Hematopoietic multipotent progenitor cell treated with erythropoietin and hydrocortisone succinate and interleukin-3 and kit ligand, for 17 days (in vitro differentiated cells): ENCODE measurements at regions not wholly inside any gene's neighbourhood (a gene's known extent, or its start where the extent isn't known, plus 50 kb on each side); places are given as distances from the start of the nearest gene placed in this dataset.
"Not testable (repeated sequence)": the region's sequence is repeated elsewhere in the genome, so short reads cannot be mapped to it uniquely, and the experiment has no call there.

Source experiments
- DNase-seq: peaks from one replicate; pipeline ENCODE4 v3.0.0-alpha.2; 2015; ENCODE audit warnings: low spot score

DNA sequence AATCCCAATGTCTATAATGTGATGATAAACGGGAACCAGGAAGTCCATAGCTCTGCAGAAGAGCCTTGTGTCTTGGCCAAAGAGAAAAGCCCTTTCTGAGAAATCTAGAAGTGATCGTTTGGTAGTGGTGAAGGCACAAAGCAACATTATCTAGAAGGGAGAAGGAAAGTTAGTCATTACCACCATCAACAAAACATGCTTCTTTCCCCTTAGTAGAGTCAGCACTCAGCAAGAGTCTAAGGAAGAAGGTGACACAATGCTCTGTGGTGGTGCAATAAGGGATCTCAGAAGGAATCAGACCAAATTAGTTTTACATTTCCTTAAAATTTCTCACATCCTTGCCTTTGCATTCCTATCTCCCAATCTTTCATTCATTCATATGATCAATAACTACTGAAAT, 134.4 kb upstream of the PRDX6 start:
- no peak for DNase-seq

DNA sequence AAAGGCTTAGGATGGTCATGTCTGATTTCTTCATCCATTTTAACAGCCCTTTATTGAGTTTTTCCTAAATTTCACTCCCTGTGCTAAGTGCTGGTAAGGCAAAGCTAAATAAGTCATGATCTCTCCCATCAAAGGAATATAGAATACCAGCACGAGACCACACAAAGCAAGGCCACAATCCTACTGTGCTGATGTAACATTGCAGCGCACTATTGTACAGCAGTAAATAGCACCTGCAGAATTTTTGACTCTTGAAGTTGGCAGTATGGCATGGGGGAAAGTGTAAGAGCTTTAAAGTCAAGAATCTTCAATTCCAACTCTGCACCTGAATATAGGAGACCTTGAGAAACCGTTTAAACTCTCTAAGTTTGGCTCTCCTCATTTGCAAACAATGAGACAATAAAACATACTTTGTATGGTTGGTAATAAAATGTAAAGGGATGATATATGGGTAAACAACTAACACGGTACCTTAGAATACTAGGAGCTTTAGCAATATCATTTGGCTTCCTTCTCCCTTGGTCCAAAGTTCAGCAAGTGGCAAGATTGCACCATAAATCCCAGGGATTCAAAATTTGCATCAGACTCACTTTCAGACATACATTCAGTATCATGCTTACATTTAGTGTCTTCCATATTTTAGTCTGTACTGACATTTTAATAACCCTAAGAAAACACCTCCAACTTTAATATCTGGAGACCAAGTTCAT, 132.9 kb upstream of the PRDX6 start:
- DNase-seq, result no peak

DNA sequence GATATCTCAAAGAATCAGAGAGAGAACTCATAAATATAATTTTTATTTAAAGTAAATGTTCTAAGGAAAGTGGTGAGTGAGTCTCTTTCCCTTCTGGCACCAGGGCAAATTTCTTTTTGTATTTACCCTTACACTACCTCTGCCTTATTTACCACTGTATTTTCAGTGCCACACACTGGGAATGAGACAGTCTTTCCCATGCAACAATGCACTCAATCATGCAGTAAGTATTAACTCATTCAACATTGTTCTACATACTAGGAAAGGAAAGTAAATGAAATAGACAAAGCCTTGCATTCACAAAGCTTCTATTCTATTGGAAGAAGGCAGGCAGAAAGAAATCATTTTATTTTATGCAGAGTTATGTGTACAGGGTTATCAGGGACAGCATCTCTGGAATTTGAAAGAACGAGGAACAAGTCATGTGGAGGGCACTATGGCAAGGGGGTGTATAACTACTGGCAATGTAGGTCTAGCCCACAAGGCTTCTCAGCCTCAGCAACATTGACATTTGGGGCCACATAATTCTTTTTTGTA, 129.8 kb upstream of the PRDX6 start:
- DNase-seq, result no peak

DNA sequence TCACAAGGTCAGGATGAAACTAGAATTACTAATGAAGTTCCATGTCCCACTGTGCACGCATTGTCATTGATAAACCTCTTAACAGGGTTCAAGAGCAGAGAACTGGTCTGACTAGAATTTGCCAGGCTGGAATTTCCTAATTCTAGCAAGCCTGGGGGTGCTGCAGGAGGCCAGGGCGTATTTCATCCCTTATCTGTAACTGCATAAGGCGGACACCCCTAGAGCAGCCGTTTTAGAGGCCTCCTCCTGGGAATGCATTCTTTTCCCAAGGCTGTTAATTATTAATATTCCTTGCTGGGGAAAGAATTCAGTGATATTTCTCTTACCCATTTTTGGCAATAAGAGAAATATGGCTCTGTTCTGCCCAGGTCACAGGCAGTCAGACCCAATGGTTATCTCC, 124.5 kb upstream of the PRDX6 start:
- DNase-seq, result not testable (repeated sequence)

DNA sequence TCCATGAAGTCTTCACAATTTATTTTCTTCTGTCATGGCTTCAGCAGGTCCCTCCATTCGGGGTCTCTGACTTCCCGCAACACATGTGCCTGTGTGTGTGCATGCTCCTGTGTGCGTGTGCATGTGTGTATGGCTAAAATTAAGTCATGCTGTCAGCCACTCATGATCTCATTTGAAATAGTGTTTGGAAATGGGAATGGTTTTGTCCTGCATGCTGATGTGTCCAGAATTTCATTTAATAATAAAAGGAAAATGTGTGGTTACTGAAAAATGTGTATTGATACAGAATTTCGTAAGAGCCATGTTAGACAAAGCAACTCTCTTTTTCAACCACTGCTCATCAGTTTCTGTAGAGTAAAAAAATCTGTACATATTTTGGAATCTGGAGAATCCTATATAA, 123.8 kb upstream of the PRDX6 start:
- no peak for DNase-seq

DNA sequence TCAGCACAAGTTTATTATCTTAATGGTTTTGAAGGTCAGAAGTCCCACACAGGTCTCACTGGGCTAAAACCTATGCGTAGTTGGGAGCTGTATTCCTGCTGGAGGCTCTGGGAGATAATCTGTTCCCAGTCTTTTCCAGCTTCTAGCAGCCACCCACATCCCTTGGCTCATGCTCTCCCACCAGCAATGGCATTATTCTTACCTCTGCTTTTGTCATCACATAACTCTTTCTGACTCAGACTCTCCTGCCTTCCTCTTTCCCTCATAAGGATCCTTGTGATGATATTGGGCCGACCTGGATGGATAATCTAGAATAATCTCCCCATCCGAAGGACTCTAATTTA, 122.2 kb upstream of the PRDX6 start:
- no peak for DNase-seq

DNA sequence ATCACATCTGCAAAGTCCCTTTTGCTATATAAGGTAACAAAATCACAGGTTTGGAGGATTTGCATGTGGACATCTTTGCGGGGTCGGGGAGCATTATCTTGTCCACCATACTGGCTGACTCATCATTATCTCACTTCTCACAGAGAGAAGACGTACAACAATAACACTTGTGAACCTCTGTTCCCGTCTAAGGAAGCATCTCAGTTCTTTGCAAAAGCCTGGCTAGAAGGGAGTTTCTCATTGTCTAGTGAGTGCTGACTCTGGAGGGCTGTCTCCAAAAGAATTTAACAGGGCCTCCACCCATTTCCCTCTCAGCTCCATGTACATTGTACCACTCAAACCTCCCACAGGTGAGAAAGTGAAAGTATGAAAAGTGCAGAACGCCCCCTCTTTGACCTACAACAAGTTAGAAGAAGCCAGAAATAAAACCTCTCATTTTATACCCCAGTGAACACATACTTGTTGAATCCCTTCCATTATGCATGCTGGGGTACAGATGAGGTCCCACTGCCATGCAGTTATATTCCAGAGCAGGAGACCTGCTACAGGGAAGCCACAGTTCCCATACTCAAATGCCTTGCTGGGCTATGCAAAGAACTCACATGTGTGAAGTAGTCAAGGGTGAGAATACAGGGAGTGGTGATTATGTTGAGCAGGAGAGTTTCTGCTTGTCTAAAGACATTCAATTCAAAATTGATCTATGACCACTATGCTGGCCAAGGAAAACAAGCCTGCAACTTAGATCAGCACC, 121.7 kb upstream of the PRDX6 start:
- DNase-seq, result no peak

DNA sequence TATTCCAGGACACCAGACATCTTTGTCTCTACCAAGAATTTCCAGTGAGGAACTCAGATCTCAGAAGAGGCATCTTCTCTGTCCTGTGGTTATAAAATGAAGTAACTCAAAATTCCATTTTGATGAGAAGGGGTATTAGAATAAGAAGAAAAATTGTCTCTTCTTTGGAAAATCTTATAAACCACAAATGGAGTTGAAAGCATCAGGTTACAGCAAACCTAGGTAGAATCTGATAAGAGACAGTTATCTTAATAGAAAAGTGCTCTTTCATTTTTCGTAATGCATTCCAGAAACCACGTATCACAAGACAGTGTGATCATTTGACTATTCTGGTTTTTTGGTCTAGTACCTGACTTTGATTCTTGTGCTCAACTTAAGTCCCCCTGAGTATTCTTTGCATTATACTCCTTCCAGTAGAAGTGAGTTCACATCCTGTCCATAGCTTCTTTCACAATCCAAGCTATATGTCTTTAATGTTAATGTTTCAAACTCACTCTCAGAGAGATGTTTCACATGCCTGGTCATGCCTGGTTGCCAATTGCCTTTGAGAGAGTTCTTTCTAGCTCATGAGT, 120.9 kb upstream of the PRDX6 start:
- DNase-seq, result no peak

DNA sequence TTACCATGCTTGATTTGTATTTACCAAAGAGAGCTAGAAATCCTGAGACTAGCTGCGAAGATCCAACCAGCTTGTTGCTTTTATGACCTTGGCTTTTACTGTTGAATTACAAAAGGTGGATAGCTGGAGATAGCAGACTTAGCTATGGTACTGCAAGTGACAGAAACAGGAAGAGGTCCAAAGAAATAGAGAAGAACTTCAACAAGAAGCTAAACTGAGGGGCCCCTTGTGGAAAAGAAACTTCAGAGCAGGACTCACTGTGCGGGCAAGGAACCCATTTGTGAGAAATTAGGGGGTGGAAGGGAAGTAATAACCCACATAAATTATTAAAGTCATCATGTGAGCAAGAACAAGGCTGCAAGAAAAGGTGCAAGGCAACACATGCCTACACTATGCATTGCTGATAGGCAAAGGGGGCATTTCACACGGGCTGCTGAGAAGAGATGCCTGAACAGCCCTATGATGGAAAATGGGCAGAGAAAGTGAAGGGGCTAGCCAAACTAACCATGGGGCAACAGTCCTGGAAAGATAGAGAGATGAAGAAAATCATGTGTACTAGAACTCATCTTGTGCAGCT, 116.6 kb upstream of the PRDX6 start:
- no peak for DNase-seq

DNA sequence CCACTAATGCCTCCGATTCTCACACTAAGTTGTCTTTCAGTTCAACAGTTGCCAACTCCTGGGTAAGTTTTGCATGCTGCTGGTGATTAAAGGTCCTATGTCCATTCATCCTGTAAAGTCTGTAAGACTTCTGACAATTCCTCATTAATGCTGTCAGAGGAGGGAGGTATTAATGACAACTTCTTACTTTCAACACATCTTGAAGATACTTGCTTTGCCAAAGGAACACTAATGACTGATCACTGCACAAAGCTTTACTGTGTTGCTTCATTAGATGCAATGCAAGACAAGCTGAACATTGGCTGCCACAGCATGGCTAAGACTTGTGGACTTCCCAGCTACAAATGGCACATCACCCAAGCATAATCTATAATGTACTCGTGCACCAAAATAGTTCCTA, 114.6 kb upstream of the PRDX6 start:
- DNase-seq, result no peak

DNA sequence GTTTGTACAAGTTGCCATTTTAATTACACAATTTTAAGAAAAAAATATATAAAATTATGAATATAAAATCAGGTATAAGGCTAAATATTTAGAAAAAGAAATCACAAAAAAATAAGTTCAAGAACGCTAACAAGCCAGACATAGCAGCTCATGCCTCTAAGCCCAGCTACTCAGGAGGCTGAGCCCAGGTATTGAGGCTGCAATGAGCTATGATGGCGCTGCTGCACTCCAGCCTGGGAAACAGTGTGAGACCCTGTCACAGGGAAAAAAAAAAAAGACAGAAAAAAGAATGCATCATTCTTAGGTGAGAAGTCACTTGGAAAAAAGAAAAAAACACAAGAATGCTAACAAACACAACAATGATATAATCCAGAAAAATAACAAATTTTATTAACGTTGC, 112.3 kb upstream of the PRDX6 start:
- DNase-seq, result no peak

DNA sequence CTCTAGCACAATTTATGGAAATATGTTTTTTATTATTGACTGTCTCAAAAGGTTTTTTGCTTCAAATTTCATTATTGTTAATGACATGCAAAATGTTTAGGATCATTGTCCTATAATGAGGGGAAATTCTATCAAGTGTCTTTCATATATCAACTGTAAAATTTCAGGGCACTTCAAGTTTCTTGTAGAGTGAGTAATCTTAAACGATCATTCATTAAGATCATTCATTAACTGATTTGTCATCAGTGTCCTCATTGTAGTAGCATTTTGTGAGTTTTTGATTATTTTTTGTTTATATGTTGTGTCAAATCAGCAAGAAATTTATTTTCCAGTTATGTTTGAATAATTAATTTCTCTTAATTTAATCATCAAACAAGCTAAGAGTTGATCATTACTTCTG, 111.8 kb upstream of the PRDX6 start:
- no peak for DNase-seq

DNA sequence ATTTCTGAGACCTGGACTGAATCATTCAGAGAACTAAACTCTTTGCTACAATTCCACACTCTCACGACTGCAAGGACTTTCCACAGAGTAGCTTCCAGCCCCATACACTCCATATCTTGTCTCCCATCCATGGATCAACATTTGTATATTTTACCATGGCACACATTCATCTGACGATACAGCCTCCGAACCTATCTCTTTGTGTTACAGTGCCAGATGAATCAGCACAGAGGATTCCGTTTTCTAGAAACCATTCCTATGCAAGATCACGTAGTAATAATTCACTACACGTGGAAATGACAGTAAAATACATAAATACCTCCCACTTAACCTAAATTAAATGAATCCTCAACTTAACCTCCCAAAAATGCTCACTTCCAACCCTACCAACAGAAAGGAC, 110.0 kb upstream of the PRDX6 start:
- DNase-seq, result no peak

DNA sequence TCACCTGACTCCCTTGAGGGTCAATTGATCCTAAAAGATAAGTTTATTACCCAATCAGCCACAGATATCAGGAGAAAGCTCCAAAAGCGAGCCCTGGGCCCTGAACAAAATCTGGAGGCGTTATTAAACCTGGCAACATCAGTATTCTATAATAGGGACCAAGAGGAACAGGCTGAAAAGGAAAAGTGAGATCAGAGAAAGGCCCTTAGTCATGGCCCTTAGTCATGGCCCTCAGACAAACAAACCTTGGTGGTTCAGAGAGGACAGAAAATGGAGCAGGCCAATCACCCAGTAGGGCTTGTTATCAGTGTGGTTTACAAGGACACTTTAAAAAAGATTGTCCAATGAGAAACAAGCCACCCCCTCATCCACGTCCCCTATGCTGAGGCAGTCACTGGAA, 106.5 kb upstream of the PRDX6 start:
- not testable (repeated sequence) for DNase-seq

DNA sequence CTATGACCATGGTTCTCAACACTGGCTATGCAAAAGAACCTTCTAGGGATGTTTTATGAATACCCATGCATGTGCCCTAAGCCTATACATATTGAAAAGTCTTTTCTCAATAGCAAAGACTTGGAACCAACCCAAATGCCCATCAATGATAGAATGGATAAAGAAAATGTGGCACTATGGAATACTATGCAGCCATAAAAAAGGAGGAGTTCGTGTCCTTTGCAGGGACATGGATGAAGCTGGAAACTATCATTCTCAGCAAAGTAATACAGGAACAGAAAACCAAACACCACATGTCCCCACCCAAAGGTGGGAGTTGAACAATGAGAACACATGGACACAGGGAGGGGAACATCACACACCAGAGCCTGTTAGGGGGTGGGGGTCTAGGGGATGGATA, 101.1 kb upstream of the PRDX6 start:
- not testable (repeated sequence) for DNase-seq

DNA sequence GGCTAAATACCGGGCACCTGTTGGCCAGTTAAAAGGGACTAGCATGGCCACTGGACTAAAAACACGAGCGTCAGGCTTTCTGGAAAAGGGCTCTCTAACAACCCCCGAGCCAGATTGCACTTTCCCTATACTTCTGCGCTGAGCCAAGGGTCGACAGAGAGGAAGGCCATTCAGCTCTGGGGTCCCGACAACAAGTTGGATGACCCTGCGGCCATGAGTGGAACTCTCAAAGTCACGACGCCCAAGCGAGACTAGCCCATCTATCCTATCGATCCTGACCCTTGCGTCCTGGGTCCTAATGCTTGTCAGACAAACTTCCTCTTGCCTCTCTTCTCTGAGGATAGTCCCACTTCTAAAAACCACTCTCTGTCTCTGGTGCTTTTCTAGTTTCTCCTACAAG, 99.9 kb upstream of the PRDX6 start:
- DNase-seq, result no peak

DNA sequence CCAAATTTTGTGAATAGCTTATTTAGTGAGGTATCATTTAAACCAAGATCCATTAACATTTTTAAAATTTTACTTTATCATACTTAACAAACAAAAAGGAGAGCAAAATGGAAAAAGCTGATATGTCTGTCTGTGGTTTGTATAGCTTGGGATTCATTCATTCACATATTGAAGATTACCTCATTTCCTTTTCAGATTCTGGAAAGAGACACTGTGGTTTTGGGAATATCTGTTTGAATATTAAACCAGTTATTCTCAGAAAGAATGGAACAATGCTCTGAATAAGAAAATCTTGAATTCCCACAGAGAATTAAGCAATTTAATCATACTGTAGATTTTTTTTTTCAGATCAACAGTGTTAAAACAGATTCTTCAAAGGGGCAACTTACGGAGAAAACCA, 93.8 kb upstream of the PRDX6 start:
- DNase-seq, result no peak

DNA sequence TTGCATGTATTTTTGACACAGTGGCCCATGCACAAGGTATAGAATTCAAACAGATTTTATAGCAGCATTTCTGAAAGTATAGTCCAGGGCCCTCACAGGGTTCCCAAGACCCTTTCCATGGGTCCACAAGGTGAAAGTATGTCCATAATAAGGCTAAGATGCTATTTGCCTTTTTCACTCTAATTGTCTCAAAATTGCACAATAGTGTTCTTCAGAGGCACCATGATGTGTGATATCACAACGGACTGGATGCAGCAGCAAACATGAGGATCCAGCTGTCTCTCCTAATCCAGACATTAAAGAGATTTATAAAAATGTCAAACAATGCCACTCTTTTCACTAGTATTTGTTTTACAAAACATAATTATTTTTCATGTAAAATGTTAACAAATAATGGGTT, 88.8 kb upstream of the PRDX6 start:
- no peak for DNase-seq

DNA sequence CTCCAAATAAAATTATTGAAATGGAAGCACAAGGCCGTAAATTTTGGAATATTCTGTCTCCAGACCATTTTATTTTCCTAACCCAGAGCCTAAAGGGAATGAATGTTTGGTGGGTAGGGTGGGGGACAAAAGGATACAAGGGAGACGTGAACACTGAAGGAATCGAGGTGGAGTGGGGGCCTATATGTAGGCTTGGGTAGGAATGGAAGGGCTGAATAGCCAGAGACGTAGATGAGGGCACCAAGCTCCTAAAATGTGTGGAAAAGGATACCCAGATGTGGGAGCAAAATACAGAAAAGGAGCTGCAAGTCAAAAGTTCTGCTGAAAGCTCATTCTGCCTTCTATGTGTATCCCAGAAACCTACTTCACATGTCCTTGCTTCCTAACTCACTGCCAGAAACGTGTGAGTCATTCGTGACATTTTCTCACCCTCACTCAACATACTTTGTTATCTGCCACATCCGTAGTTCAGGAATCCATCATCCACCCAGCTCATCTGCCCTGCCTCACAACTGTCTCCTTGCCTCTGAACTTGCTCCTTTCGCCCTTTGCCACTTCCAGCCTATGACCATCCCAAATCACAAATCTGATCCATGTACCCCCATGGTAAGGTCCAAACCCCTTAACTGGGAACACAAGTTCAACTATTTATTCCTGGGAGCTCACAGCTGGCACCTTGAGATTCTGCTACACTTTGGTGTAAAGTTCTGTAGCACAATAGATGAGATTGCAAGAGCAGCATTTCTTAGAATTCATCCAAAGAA, 84.1 kb upstream of the PRDX6 start:
- no peak for DNase-seq

DNA sequence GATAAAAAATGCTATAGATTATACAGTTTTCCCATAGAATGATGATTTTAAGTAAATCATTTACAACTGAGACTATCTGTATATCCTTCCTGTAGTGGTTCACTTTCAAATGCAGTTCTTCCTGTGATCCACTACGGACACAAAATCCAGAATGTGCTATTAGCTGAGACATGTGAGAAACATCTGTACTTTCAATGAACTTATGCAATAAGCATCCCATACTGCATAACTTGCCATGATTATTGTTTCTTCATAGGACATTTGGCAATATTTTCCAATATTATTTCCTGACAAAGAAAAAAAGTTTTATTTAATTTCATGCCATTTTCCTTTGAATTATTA, 83.5 kb upstream of the PRDX6 start:
- no peak for DNase-seq

DNA sequence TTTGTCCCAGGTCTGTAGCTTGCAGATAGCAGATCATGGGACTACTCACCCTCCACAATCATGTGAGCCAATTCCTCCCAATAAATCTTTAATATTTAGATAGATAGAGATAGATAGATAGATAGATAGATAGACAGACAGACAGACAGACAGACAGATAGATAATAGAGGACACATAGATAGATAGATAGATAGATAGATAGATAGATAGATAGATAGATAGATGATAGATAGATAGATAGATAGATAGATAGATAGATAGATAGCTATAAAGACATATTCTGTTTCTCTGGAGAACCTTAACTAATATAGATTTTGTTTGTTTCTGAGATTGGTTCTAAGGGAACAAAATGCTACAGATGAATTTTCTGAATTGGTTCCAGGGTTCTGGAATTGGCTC, 82.3 kb upstream of the PRDX6 start:
- not testable (repeated sequence) for DNase-seq

DNA sequence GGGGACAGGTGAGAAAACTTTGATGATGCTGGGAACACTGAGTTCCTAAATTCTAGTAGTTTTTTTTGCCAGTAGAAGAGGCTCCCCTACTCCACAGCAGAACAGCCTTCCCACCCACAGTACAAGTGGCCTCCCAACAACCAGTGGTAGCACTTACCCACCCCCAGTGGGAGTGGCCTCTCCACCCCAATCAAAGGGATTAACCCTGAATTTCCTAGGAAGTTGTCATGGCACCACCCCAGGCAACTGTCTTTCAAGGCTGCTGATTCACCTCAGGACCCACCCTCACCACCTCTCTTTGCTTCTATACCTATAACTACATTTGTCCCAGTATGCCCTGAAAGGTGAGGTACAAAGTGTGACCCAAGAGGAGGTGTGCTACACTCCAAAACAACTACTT, 81.4 kb upstream of the PRDX6 start:
- DNase-seq, result no peak
